GM12891 (cell line): ENCODE measurements at regions not wholly inside any gene's neighbourhood (a gene's known extent, or its start where the extent isn't known, plus 50 kb on each side); places are given as distances from the start of the nearest gene placed in this dataset.

Experiments
- POLR2A ChIP-seq: IDR thresholded peaks from 2 replicates; pipeline ENCODE4 v1.6.1; 2011; ENCODE audit warnings: low read depth, low read length, control low read depth
- POLR2AphosphoS5 ChIP-seq: IDR thresholded peaks from 2 replicates; pipeline ENCODE4 v1.6.1; 2011; ENCODE audit warnings: low read depth, low read length, control low read depth
- POU2F2 ChIP-seq: IDR thresholded peaks from 2 replicates; pipeline ENCODE4 v1.6.1; 2011; ENCODE audit warnings: low read depth, mild to moderate bottlenecking, control low read depth, low read length, moderate library complexity
- TAF1 ChIP-seq: IDR thresholded peaks from 2 replicates; pipeline ENCODE4 v1.6.1; 2011; ENCODE audit warnings: low read depth, low read length, control low read depth

GRCh38 chrX:27381419-27381818, 81.7 kb downstream of the PPP4R3C start:
- no peak for TF ChIP-seq TAF1
- no peak for TF ChIP-seq POLR2A
- no peak for TF ChIP-seq POLR2AphosphoS5
- TF ChIP-seq POU2F2, result no peak
